NCI-H146 (cell line): ENCODE measurements at regions not wholly inside any gene's neighbourhood (a gene's known extent, or its start where the extent isn't known, plus 50 kb on each side); places are given as distances from the start of the nearest gene placed in this dataset.

Experiments
- DNase-seq: peaks from one replicate; lab custom pipeline; 2025; lab: John Stamatoyannopoulos, UW

DNA sequence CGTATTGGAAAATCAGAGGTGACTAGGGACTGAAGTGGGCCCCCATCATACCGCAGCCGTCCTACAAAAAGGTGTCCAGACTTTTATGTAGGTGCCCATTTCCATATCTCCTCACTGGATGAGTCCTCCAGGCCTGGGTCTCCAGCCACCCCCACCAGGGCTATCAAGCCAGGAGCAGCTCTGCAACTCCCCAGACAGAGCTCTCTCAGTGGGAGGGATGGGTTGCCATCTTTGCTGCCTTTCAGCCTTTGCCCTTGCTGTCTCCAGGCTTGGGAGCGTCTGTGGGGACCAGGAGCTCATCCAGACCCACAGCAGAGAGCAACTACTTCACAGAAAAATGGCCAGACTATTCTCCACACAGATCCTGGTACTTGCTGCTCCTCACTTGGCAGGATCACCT lies 802.7 kb upstream of the IGFBP3 start:
- no peak for DNase-seq

DNA sequence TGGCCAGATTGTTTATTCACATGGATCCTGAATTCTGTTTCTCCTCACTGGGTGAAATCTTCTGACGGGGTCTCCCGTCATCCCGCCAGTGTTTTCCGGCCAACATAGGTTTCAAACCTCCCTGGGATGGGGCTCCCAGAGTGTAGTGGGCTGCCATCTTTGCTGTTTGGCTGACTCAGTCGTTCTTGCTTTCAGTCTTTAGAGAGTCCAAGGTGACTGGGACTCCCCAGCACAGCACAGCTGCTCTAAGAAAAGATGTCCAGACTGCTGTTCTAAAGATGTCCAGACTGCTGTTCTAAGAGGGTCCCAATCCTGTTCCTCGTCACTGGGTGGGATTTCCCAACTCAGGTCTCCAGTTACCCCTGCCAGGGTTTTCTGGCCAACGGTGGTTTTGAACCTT lies 801.9 kb upstream of the IGFBP3 start:
- DNase-seq = no peak

DNA sequence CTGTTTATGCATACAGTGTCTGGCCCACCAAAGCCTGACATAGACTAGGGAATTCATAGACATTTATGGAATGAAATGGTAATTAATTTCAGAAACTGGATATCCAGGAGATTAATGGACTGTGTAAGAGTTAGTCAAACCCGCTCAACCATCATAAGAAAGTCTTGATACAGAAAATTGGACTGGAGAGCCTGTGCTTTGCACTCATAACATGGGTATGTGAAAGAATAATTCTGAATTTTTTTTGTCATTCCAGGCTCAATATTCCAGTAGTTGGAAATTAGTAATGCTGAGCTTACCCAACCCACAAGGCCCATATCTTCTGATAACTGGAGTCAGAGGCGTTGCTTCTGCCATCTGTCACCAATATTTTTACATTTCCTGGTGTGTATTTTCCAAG lies 799.7 kb upstream of the IGFBP3 start:
- no peak for DNase-seq

- DNase-seq = no peak
Observed at GRCh38 chr7:46719616-46720015, 798.5 kb upstream of the IGFBP3 start.

- DNase-seq = no peak
Observed at GRCh38 chr7:46716926-46717325, 795.9 kb upstream of the IGFBP3 start.

DNA sequence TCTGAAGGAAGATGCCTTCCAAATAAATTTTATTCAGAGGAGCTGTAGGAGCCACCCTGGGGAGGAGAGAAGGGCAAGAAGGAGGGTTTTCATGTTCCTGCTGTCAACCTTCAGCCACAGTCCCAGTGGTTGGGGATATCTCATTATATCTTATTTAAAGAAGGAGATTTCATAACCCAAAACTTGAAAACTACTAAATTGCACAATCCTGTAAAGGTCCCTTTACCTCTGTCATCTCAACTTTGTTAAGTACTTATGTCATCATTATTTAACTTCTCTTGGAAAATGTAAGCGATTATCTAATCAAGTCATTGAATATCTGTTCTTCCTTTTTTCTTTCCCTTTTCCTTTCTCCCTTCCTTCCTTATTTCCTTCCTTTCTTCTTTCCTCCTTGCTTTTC lies 794.5 kb upstream of the IGFBP3 start:
- DNase-seq = no peak

DNA sequence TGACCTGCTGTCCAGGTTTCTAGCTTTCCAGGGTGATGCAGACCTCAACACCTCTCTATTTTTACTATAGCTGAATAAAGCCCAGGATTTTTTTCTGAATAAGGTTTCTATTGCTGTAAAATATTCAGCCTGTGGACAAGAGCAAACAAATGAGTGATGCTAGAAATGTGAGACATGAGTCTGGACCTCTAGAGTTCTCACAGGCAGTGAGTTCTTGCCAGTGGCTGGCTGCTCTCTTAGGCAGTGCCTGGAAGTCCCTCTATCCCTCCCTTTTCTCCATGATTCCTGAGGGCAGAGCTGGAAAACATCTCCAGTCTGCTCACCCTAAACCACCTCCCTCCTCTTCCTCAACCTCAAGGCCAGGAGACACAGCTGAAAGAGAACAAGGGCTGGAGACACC lies 793.8 kb upstream of the IGFBP3 start:
- DNase-seq = no peak

DNA sequence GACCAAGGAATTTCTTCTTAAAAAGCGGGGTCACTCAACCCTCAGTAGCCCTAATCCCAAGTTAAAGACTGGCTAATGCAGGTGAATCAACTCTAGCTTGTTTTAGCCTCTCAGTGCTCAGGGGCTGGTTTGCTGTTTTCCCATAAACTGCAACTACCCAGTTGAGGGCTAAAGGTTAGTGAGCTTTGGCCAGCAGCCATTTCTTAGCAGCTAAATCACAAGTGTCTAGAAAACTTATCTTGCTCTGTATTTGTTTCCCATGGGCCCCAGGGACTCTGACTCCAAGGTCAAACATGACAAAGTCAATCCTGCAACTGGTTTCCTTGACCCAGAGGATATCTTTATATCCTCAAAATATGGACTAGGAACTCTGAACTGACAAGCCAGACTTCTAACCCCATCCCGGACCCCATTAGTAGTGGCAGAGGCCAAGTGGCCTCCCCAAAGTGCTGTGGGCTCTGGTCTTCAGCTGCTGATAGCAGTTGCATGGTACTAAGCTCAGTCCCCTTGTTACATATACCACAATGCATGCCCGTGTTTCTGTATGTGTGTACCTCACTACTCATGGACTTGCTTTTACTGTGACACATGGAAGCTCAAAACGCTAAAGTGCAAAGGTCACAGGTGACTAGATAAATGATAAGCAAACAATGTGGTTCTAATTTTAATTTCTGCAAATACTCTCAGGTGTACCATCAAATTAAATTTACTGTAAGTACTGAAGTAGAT lies 793.0 kb upstream of the IGFBP3 start:
- no peak for DNase-seq

DNA sequence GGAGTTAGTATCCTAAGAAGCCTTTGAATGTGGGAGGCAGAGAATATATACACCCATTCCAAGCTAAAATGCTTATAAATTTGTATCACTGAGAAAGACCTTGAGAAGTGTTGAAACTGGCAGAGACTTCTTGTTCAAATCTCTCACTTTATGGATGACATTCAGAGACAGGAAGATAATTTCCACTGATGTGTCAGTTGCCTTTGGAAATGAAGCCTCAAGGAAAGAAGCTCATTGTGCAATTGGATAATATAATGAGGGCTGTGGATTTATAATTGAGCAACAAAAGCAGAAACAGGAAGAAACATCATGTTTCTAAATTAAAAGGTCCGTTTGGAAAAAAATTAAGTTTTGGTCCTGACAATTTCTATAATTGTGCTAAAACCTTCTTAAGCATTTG lies 789.9 kb upstream of the IGFBP3 start:
- no peak for DNase-seq

- DNase-seq = no peak
Observed at GRCh38 chr7:46707973-46708372, 786.9 kb upstream of the IGFBP3 start.

DNA sequence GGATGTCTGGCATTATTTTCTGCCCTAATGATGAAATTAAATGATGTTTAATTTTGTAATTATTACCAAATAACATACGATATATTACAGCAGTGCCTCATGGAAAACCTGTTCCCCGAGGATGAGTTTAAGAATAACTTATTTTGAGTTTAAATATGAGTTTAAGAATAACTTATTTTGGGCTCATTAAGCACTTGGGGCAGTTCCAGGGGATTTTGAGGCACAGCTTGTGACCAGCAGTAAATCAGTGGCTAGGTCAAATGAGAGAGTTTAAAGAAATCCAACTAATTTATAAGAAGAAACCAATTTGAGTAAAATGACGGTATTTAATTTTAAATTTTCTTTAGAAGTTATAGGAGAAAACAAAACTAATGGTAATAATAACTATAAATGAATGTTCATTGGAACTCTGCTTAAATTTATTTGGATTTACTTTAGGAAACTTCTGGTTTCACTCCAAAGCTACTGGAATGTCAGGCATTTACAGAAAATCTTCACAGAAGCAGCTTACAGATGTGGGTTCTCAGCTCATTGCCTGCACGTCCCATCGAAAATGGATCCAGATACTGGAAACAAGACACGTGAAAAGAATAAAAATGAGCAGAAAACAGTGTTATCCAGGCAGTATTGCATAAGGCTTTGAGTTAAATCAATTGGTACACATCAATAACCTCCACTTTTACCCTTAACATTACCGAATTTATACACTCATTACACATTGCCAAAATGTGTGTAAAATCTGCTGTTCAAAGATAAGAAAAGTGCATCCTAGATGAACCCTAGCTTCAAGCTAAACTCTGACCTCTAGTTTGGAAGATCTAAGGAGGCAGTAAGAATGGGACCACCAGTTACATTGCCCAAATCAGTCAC lies 784.5 kb upstream of the IGFBP3 start:
- DNase-seq = no peak

DNA sequence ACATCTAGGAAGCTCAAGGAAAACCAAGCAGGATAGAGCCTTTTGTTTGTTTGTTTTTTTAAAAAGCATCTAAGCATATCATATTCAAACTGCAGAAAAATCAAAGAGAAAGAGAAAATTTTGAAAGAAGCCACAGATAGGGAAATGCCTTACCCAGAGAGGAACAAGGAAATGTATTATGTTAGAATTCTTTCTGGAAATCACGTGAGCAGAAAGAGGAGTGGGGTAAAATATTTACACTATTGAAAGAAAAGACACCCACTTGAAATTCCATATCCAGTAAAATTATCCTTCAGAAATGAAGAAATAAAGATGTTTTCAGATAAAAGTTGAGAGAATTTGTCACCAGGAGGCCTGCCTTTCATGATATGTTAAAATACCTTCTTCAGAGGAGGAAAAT lies 775.7 kb upstream of the IGFBP3 start:
- DNase-seq = no peak

- no peak for DNase-seq
Observed at GRCh38 chr7:46695051-46695708, 774.1 kb upstream of the IGFBP3 start.

GRCh38 chr7:46694058-46694457 lies 773.0 kb upstream of the IGFBP3 start:
- no peak for DNase-seq

- DNase-seq = no peak
Observed at GRCh38 chr7:46687203-46687602, 766.1 kb upstream of the IGFBP3 start.

DNA sequence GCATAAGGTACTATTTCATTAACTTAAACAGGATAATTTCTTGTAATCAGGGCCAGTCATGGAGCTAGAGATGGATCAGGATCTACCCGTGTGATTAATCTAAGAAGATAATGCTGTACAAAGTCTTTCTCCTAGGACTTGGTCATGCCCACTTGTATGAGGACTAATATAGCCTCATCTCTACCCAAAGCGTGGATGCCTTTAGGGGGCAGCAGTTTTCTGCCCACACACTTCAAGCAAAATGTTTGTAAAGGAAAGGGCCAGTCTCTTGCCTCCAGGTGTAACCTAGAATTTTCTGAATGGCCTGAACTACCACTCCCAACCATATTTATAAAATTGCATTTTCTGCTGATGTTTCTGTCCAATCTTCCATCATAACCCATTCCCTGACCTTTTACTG lies 764.0 kb upstream of the IGFBP3 start:
- DNase-seq = no peak

- no peak for DNase-seq
Observed at GRCh38 chr7:46682836-46683624, 762.0 kb upstream of the IGFBP3 start.

- no peak for DNase-seq
Observed at GRCh38 chr7:46681865-46682503, 760.9 kb upstream of the IGFBP3 start.

- no peak for DNase-seq
Observed at GRCh38 chr7:46680147-46680546, 759.1 kb upstream of the IGFBP3 start.

GRCh38 chr7:46679671-46680070 lies 758.6 kb upstream of the IGFBP3 start:
- DNase-seq = no peak

DNA sequence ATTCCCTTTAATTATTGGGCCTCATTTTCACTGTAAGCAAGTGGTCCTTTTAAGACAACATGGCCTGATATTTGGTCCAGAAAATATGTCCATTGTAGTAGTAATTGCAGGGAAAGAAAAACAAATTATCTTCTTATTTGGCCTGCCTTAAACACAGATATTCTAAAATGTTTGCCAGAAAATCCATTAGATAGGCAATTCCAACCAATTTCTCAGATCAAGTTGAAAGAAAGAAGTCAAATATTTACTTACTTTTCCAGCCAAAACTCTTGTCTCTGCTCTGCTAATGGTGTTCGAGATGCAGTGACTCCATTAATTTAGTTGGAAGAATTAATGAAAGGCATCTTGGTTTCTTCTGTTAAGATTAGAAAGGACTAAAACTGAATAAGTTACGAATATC lies 757.3 kb upstream of the IGFBP3 start:
- no peak for DNase-seq

- no peak for DNase-seq
Observed at GRCh38 chr7:46675456-46675855, 754.4 kb upstream of the IGFBP3 start.
